GM21381 (cell line): ENCODE measurements at regions not wholly inside any gene's neighbourhood (a gene's known extent, or its start where the extent isn't known, plus 50 kb on each side); places are given as distances from the start of the nearest gene placed in this dataset.

ENCODE experiments used
- ATAC-seq: cut with Tn5 transposase; IDR thresholded peaks from one replicate; pipeline ENCODE4 v1.9.1; 2021; ENCODE audit warnings: mild to moderate bottlenecking, moderate library complexity; ENCODE audit not compliant: unreplicated experiment

- ATAC-seq, result no peak
These were observed 382.8 kb downstream of the RRAGC start for GRCh38 chr1:38476850-38477178.

DNA sequence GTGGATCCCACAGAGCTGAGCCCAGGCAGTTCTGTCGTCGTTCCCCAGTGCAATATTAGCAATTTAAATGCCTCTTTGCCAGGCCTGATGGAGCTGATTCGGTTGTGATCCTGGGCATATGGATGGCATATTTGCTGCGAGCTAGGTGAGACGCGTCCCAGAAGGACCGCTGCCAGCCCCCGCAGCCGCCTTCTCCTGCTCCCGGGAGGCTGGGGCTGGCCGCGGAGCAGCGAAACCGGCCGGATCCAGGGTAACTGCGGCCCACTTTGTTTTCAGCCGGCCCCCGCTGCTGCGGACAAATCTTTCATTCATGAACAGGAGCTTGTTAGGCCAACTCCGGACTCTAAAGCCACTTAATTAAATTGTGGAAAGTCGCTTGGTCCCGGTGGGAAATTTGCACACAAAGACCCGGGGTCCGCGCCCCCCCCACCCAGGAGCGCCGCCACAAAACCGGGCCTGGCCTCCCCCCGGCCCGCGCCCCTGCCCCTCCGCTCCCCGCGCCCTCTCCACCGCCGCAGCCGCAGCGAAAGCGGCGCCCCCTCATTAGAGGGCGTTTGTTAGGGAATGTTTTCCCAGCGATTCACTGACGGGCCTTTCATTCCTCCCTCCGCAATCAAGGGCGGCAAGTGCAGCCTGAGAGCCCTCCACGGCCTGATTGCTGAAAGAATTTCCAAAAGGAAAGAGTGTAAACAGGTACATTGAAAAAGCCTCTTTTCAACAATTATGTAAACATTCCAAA is 383.3 kb downstream of the RRAGC start:
- ATAC-seq, result no peak

DNA sequence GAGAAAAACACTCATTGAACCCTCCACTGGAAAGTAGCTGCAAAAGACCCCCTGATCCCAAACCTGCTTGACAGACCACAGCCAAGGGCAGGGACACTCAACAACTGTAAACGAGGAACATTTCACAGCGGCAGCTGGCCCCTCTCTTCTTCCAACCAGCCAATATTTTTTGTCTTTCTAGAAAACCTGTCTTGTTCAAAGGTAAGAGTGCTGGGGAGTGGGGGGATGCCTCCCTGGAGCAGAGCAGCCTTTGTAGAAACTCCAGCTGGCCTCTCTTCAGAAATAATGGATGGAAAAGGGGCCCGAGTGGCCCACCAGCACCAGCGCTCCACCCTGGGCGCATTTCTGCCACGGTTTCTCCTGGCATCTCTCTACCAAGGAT is 384.0 kb downstream of the RRAGC start:
- ATAC-seq, result no peak

- peak; percentile 88 for ATAC-seq
These were observed 384.6 kb downstream of the RRAGC start for GRCh38 chr1:38474738-38475623.

DNA sequence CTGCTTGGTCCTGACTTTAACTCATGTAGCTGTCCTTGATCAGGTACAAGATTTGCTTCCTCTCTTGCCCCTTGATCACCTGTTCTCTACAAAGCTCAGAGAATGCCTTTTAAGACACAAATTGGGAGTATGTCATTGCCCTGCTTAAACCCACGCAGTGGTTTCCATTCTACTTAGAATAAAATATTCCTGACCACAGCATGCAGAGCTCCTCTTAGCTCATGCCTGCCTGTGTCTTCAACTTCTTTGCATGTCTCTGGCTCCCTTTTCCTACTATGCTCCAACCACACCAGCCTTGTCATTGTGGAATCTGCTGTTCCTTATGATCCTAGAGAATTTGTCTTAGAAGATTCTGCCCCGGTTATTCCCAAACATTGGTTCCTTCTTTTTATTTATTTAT is 393.1 kb downstream of the RRAGC start:
- no peak for ATAC-seq

DNA sequence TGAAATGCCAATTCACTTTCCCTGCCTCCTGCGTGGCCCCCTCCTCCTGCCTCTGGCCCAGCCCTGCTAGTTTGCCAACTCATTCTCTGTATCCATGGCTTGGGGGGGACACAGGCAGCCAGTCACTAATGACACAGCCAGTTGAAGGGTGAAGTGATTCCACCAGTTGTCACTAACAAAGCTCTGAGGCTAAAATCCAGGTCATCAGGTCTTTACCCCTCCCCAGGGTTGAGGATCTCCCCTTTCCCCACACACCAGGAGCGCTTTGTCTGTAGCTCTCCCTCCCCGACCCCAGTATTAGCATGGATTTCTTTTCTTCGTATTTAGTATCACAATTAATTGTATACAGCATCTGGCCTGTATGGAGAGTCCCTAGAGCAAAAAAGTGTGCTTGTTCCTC is 394.1 kb downstream of the RRAGC start:
- ATAC-seq, result no peak

- no peak for ATAC-seq
These were observed 395.4 kb downstream of the RRAGC start for GRCh38 chr1:38464071-38464661.

- no peak for ATAC-seq
These were observed 396.5 kb downstream of the RRAGC start for GRCh38 chr1:38463074-38463473.

DNA sequence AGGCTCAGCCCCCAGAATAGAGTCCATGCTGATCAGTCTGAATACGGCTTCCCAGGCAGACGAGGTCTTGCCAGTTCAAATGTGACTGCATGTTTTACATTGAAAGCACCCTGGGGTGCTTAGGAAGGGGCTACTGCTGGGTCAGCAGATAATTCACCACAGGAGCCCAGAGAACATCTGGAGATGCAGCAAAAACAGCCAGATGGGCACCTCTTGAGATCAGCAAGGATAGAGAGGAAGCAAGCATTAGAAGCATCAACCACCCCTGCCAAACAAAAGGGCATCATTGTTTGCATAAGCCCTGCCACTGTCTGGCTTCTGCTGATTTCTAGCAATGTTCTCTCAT is 403.1 kb downstream of the RRAGC start:
- ATAC-seq, result no peak

GRCh38 chr1:38455829-38456530 is 403.6 kb downstream of the RRAGC start:
- ATAC-seq, result no peak

- no peak for ATAC-seq
These were observed 404.7 kb downstream of the RRAGC start for GRCh38 chr1:38454749-38455441.

- no peak for ATAC-seq
These were observed 405.3 kb downstream of the RRAGC start for GRCh38 chr1:38454236-38454635.

DNA sequence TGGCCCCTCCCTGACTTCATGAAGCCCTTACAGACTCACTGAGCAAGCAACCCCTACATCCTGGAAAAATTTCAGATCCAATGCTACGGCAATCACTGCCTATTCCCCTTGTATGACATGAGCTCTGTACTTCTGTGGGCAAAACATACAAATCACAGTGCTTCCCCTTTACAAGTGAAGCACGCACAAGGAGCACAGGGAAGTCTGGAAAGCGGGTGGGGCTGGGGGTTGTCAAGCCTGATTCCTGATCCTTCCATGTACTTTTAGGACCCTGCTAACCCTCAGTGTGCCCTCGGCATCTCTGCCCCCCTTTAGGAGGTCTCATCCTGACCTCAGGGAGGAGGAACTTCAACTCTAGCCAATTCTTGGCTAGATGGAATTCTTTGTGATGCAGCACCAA is 405.7 kb upstream of the POU3F1 start:
- no peak for ATAC-seq

- ATAC-seq, result no peak
These were observed 405.0 kb upstream of the POU3F1 start for GRCh38 chr1:38451541-38451993.

DNA sequence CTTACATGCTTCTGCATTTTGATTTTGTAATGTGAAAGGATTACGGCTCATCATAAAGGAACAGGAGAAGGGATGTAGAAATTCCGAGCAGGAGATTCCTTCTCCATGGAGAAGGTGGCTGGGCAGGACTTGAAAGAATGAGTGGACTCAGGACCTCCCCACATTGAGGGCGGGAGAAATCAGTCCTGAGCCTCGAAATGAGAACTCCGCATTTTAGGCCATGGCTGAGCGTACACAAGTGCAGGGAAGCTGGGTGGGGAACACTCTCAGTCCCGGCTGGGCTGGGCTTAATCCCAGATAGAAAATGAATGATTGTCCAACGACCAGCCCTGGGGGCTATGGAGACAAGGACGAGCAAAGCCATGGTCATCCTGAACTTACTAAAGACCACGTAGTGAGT is 402.3 kb upstream of the POU3F1 start:
- no peak for ATAC-seq

- no peak for ATAC-seq
These were observed 400.3 kb upstream of the POU3F1 start for GRCh38 chr1:38446936-38447335.

GRCh38 chr1:38444770-38445442 is 398.3 kb upstream of the POU3F1 start:
- ATAC-seq, result no peak

DNA sequence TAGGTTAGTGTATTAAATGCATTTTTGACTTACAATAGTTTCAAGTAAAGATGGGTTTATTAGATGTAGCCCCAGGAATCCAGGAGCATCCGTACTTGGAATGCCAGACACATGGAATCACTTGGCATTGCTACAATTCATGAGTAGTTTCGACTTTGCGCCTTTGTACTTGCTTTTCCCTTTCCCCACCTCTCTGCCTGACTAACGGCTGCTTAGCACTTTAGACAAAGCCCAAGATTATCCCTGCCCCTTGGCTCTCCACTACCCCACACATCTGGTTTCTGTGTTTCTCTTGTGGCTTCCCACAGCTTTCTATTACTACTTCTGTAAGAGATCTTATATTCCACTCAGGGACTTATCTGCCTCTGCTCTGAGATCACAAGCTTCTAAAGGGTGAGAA is 397.7 kb upstream of the POU3F1 start:
- no peak for ATAC-seq

DNA sequence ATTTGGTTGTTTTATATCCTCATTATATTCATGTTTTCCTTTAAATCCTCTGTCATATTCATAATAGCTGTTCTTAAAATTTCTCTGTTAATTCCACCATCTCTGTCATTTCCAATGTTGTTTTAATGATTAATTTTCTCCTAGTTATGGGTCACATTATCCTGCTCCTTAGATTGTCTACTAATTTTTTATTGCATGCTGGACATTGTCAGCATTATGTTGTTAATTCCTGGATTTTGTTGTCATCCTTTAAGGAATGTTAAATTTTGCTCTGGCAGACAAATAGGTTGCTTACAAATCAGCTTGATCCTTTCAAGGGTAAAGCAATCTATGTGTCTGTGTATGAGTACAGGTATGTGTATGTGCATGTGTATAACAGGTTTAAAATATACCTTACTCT is 393.8 kb upstream of the POU3F1 start:
- no peak for ATAC-seq

DNA sequence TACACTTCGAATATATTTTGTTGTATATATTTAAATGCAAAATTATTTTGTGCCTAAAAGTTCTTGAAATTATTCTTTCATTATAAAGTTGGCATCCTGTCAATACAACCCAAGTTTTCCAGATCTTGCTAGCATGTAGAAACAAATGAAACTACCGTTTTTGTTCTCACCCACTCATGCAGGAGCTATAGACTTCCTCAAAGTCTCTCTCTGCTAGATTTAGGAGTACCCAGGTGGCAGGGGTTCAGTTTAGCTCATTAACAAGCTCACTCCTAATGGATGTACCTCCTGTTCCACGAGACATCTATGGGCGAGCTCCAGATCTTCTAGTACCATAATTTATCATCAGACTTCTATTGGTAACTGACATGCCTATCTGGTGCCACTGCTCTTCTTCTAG is 390.2 kb upstream of the POU3F1 start:
- no peak for ATAC-seq
